ENCODE measurements at regions not wholly inside any gene's neighbourhood (a gene's known extent, or its start where the extent isn't known, plus 50 kb on each side); places are given as distances from the start of the nearest gene placed in this dataset.

DNA sequence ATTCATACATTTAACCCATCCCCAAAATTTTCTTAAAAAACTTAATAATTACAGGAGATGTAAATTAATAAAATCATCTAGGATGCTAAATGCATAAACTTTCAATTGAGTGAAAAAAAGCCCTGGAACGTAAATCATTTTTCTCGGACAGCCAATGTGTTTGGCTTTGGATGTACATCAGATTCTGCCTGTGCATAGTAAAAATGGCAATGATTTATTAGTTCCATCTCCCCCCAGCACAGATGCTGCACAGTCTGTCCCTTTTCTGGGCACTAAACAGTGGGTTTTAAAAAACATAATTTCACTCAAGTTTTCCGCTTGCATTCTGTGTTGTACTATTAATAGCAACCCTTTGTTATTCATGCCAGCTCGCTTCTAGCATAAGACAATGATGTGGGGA is 147.7 kb downstream of the TM9SF2 start:
- DNase-seq (ENCODE audit: low read depth in 2 of 2): no peak
- TF ChIP-seq, protein P1, sequence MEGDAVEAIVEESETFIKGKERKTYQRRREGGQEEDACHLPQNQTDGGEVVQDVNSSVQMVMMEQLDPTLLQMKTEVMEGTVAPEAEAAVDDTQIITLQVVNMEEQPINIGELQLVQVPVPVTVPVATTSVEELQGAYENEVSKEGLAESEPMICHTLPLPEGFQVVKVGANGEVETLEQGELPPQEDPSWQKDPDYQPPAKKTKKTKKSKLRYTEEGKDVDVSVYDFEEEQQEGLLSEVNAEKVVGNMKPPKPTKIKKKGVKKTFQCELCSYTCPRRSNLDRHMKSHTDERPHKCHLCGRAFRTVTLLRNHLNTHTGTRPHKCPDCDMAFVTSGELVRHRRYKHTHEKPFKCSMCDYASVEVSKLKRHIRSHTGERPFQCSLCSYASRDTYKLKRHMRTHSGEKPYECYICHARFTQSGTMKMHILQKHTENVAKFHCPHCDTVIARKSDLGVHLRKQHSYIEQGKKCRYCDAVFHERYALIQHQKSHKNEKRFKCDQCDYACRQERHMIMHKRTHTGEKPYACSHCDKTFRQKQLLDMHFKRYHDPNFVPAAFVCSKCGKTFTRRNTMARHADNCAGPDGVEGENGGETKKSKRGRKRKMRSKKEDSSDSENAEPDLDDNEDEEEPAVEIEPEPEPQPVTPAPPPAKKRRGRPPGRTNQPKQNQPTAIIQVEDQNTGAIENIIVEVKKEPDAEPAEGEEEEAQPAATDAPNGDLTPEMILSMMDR (IDR thresholded peaks at IDR 0.05; ENCODE audit: low read depth, low read length): no peak
- no peak overlapping the region for H3K4me3 ChIP-seq (replicated peaks in 1 of 2; ENCODE audit: low read depth in 2 of 2, low read length in 2 of 2)

- TF ChIP-seq, protein P1 (IDR thresholded peaks at IDR 0.05; ENCODE audit: low read depth, low read length): no peak
- no peak for DNase-seq (ENCODE audit: low read depth in 2 of 2)
- no peak overlapping the region for H3K4me3 ChIP-seq (replicated peaks in 1 of 2; ENCODE audit: low read depth in 2 of 2, low read length in 2 of 2)
These were observed 146.9 kb downstream of the TM9SF2 start for GRCh38 chr13:99648066-99648665.

DNA sequence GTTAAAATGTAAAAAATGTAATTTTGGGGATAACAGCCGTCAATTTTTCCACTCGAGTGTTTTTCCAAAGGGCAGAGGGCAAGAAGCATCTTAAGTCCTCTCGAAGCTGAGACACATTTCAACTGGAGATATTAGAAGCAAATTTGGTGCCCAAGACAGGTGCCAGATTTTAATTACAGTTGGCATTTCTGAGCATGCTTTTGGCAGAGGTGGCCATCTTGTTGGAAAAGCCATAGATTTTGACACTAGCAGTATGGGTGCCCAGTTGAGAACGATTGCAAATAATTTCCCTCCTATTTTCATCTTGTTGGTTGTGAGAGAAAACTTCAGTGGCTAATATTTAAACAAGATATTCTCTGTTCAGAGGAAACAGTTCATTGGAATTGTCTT is 146.3 kb downstream of the TM9SF2 start:
- no peak overlapping the region for H3K4me3 ChIP-seq (replicated peaks in 1 of 2; ENCODE audit: low read depth in 2 of 2, low read length in 2 of 2)
- DNase-seq (ENCODE audit: low read depth in 2 of 2): no peak
- TF ChIP-seq, protein P1 (IDR thresholded peaks at IDR 0.05; ENCODE audit: low read depth, low read length): no peak

GRCh38 chr13:99646866-99647595 is 145.8 kb downstream of the TM9SF2 start:
- TF ChIP-seq, protein P1 (IDR thresholded peaks at IDR 0.05; ENCODE audit: low read depth, low read length): no peak

GRCh38 chr13:99642841-99643240 is 141.6 kb downstream of the TM9SF2 start:
- no peak for DNase-seq (ENCODE audit: low read depth in 2 of 2)
- TF ChIP-seq, protein P1 (IDR thresholded peaks at IDR 0.05; ENCODE audit: low read depth, low read length): no peak
- no peak overlapping the region for H3K4me3 ChIP-seq (replicated peaks in 1 of 2; ENCODE audit: low read depth in 2 of 2, low read length in 2 of 2)

More at GRCh38 chr13:99646866-99647595, 145.8 kb downstream of the TM9SF2 start:
- H3K4me3 ChIP-seq (replicated peaks in 1 of 2; ENCODE audit: low read depth in 2 of 2, low read length in 2 of 2): no peak overlapping the region
- DNase-seq (ENCODE audit: low read depth in 2 of 2): no peak

DNA sequence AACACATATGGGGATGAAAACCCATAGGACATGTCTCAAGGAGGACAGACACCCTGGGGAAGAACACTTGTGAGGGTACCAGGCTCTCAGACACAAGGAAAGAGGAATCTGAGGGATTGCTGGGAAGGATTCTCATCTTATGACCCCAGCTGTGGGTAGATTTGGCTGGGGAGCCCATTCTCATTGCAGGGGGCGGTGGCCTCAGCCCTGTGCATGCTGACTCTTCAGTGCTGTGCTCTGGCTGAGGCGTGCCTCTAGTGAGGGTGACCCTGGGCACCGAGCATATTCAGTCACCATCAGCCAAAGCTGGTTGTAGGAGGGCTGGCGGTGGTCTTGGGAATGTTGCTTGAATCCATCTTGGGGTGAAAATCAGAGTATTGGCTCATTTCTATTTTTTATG is 140.7 kb downstream of the TM9SF2 start:
- TF ChIP-seq, protein P1 (IDR thresholded peaks at IDR 0.05; ENCODE audit: low read depth, low read length): no peak
- DNase-seq (ENCODE audit: low read depth in 2 of 2): no peak
- no peak overlapping the region for H3K4me3 ChIP-seq (replicated peaks in 1 of 2; ENCODE audit: low read depth in 2 of 2, low read length in 2 of 2)

Data from cardiac fibroblast (primary cell).